Astrocyte (in vitro differentiated cells and primary cell): ENCODE measurements at regions not wholly inside any gene's neighbourhood (a gene's known extent, or its start where the extent isn't known, plus 50 kb on each side); places are given as distances from the start of the nearest gene placed in this dataset.

ENCODE experiments used
- DNase-seq: peaks from one replicate; pipeline ENCODE4 v3.0.0-alpha.2; 2010; ENCODE audit warnings: low read depth
- FAIRE-seq: peaks from 2 replicates; lab custom pipeline; 2011; peaks lifted over from hg19 to GRCh38; lab: Jason Lieb, UNC
- H2AFZ ChIP-seq: 2 replicates; pipeline ENCODE4 v1.6.0; 2012; ENCODE audit warnings: low read depth, low read length, inconsistent platforms
- H3K27ac ChIP-seq: 2 replicates; pipeline ENCODE4 v1.5.1; 2011; ENCODE audit warnings: low read depth, low read length, inconsistent platforms
- H3K27me3 ChIP-seq: 2 replicates; pipeline ENCODE4 v1.6.0; 2011; ENCODE audit warnings: low read length, inconsistent platforms; ENCODE audit not compliant: insufficient read depth
- H3K36me3 ChIP-seq: 2 replicates; pipeline ENCODE4 v1.5.1; 2011; ENCODE audit warnings: low read length, inconsistent platforms; ENCODE audit not compliant: insufficient read depth
- H3K4me1 ChIP-seq: 2 replicates; pipeline ENCODE4 v1.5.1; 2011; ENCODE audit warnings: low read length, inconsistent platforms; ENCODE audit not compliant: insufficient read depth
- H3K4me2 ChIP-seq: 2 replicates; pipeline ENCODE4 v1.6.0; 2012; ENCODE audit warnings: low read length, inconsistent platforms
- H3K4me3 ChIP-seq: 2 replicates; pipeline ENCODE4 v1.5.1; 2011; ENCODE audit warnings: low read depth, mild to moderate bottlenecking, low read length, inconsistent platforms; ENCODE audit not compliant: insufficient read depth
- H3K79me2 ChIP-seq: 2 replicates; pipeline ENCODE4 v1.6.0; 2012; ENCODE audit warnings: mild to moderate bottlenecking, low read length, inconsistent platforms; ENCODE audit not compliant: insufficient read depth
- H3K9ac ChIP-seq: 2 replicates; pipeline ENCODE4 v1.6.0; 2012; ENCODE audit warnings: mild to moderate bottlenecking, low read length, inconsistent platforms
- H3K9me3 ChIP-seq: 2 replicates; pipeline ENCODE4 v1.5.1; 2012; ENCODE audit warnings: low read depth, mild to moderate bottlenecking, low read length, inconsistent platforms; ENCODE audit not compliant: insufficient read depth
- H4K20me1 ChIP-seq: 2 replicates; pipeline ENCODE4 v1.6.0; 2012; ENCODE audit warnings: low read length, inconsistent platforms; ENCODE audit not compliant: insufficient read depth
- H3K27ac Mint-ChIP-seq: one replicate; pipeline ENCODE4 v1.8.0; 2021; ENCODE audit warnings: mild to moderate bottlenecking, mixed read lengths; ENCODE audit not compliant: unreplicated experiment
- H3K27me3 Mint-ChIP-seq: one replicate; pipeline ENCODE4 v1.8.0; 2021; ENCODE audit warnings: low read depth, mixed read lengths; ENCODE audit not compliant: unreplicated experiment
- H3K36me3 Mint-ChIP-seq: one replicate; pipeline ENCODE4 v1.8.0; 2021; ENCODE audit warnings: low read depth, mixed read lengths; ENCODE audit not compliant: unreplicated experiment
- H3K4me1 Mint-ChIP-seq: one replicate; pipeline ENCODE4 v1.8.0; 2021; ENCODE audit warnings: low read depth, mixed read lengths; ENCODE audit not compliant: unreplicated experiment
- H3K4me3 Mint-ChIP-seq: one replicate; pipeline ENCODE4 v1.8.0; 2021; ENCODE audit warnings: mild to moderate bottlenecking, moderate library complexity, mixed read lengths; ENCODE audit not compliant: unreplicated experiment
- H3K9me3 Mint-ChIP-seq: one replicate; pipeline ENCODE4 v1.8.0; 2021; ENCODE audit warnings: mild to moderate bottlenecking, mixed read lengths; ENCODE audit not compliant: unreplicated experiment
- CTCF ChIP-seq: IDR thresholded peaks from 2 replicates; pipeline ENCODE4 v1.5.1; 2011; ENCODE audit warnings: low read depth, mild to moderate bottlenecking, inconsistent platforms, low read length, moderate library complexity; ENCODE audit not compliant: insufficient read depth
- EZH2 ChIP-seq: IDR thresholded peaks from 2 replicates; pipeline ENCODE4 v1.6.1; 2012; ENCODE audit warnings: mild to moderate bottlenecking, low read length, inconsistent platforms; ENCODE audit not compliant: insufficient read depth

DNA sequence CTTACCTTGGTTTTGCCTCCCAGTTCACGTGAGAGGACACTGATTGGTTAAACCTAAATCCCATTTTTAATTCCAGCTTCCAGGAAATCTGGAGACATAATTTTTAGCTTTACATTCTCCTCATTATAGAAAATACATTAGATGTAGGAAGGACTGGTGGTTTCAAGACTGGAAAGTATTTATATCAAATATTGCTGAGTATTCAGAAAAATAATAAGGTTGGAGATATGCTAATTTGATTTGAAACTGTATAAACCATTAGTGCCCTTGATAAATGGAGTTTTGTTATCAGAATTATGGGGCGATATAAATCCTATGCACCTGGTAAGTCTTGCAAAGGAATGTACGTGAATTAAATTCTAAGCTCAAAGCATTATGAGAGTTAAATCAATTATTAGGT, 218.0 kb upstream of the ADGRL4 start:
- Mint-ChIP-seq H3K9me3 (peaks cover 7% of the 10 kb centered on the region), H3K36me3 (no peaks in the 10 kb centered on the region), H3K4me1 (no peaks in the 10 kb centered on the region), H3K4me3 (no peak overlapping the region), H3K27ac (no peak overlapping the region), H3K27me3 (no peaks in the 10 kb centered on the region)
- Histone ChIP-seq H4K20me1 (no peaks in the 10 kb centered on the region), H3K4me1 (no peaks in the 10 kb centered on the region), H3K9me3 (no peaks in the 10 kb centered on the region), H3K9ac (no peak overlapping the region), H3K79me2 (no peaks in the 10 kb centered on the region), H3K27me3 (no peaks in the 10 kb centered on the region), H3K4me2 (no peak overlapping the region), H2AFZ (no peak overlapping the region), H3K36me3 (no peaks in the 10 kb centered on the region), H3K4me3 (no peak overlapping the region), H3K27ac (no peak overlapping the region)
- TF ChIP-seq EZH2 (no peak), CTCF (no peak)
- DNase-seq (no peak), FAIRE-seq (no peak)

DNA sequence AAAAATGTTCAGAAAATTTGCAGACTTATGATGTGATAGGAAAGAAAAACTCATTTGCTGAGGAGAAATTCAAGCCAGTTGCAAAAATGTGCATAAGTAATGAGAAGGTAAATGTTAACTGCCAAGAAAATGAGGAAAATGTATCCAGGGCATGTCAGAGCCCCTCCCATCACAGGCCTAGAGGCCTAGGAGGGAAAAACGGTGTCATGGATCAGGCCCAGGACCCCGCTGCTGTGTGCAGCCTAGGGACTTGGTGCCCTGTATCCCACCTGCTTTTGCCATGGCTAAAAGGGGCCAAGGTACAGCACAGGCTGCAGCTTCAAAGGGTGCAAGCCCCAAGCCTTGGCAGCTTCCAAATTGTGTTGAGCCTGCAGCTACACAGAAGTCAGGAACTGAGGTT, 214.0 kb upstream of the ADGRL4 start:
- DNase-seq (no peak), FAIRE-seq (no peak)
- no peaks in the 10 kb centered on the region for H3K79me2 ChIP-seq
- H3K4me3 ChIP-seq = no peak overlapping the region
- H2AFZ ChIP-seq = no peak overlapping the region
- no peaks in the 10 kb centered on the region for H3K4me1 ChIP-seq
- no peak overlapping the region for H3K4me2 ChIP-seq
- no peak overlapping the region for H3K9ac ChIP-seq
- TF ChIP-seq EZH2 = no peak
- no peak for TF ChIP-seq CTCF
- peaks cover 7% of the 10 kb centered on the region for H3K9me3 Mint-ChIP-seq
- H3K27ac Mint-ChIP-seq = no peak overlapping the region
- H3K36me3 ChIP-seq = no peaks in the 10 kb centered on the region
- no peaks in the 10 kb centered on the region for H3K27me3 Mint-ChIP-seq
- no peak overlapping the region for H3K4me3 Mint-ChIP-seq
- no peaks in the 10 kb centered on the region for H3K27me3 ChIP-seq
- H4K20me1 ChIP-seq = no peaks in the 10 kb centered on the region
- no peaks in the 10 kb centered on the region for H3K9me3 ChIP-seq
- H3K4me1 Mint-ChIP-seq = no peaks in the 10 kb centered on the region
- H3K36me3 Mint-ChIP-seq = no peaks in the 10 kb centered on the region
- no peak overlapping the region for H3K27ac ChIP-seq

DNA sequence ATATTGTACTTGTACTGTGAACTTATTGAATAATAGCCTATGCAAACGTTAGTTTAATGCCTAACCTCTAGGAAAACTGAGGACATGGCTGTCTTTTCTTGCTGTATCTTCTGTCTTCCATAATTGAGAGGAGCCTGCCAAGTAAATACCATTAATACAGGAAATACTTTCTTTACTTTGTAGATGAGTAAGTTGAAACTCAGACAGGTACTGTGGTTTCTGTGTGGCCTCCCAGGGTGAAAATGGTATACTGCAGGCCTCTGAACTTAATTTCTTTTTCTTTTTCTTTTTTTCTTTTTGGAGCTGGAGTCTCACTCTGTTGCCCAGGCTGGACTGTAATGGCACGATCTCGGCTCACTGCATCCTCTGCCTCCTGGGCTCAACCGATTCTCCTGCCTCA, 208.8 kb upstream of the ADGRL4 start:
- no peak overlapping the region for H3K4me2 ChIP-seq
- no peak overlapping the region for H3K4me3 ChIP-seq
- no peak overlapping the region for H2AFZ ChIP-seq
- Mint-ChIP-seq H3K27ac (no peak overlapping the region), H3K4me3 (no peak overlapping the region), H3K9me3 (peaks cover 6% of the 10 kb centered on the region), H3K4me1 (no peaks in the 10 kb centered on the region), H3K36me3 (no peaks in the 10 kb centered on the region), H3K27me3 (no peaks in the 10 kb centered on the region)
- no peaks in the 10 kb centered on the region for H3K27me3 ChIP-seq
- no peak overlapping the region for H3K27ac ChIP-seq
- no peaks in the 10 kb centered on the region for H3K4me1 ChIP-seq
- H4K20me1 ChIP-seq = no peaks in the 10 kb centered on the region
- no peaks in the 10 kb centered on the region for H3K9me3 ChIP-seq
- FAIRE-seq (no peak), DNase-seq (no peak)
- no peak overlapping the region for H3K9ac ChIP-seq
- H3K36me3 ChIP-seq = no peaks in the 10 kb centered on the region
- TF ChIP-seq EZH2 (no peak), CTCF (no peak)
- no peaks in the 10 kb centered on the region for H3K79me2 ChIP-seq
